NCI-H1048 (cell line): ENCODE measurements at regions not wholly inside any gene's neighbourhood (a gene's known extent, or its start where the extent isn't known, plus 50 kb on each side); places are given as distances from the start of the nearest gene placed in this dataset.
"Not testable (repeated sequence)": the region's sequence is repeated elsewhere in the genome, so short reads cannot be mapped to it uniquely, and the experiment has no call there.

Source experiments
- DNase-seq: peaks from one replicate; lab custom pipeline; 2025; lab: John Stamatoyannopoulos, UW

- no peak for DNase-seq
Observed at GRCh38 chr1:213531369-213532310, 456.1 kb upstream of the PROX1 start.

DNA sequence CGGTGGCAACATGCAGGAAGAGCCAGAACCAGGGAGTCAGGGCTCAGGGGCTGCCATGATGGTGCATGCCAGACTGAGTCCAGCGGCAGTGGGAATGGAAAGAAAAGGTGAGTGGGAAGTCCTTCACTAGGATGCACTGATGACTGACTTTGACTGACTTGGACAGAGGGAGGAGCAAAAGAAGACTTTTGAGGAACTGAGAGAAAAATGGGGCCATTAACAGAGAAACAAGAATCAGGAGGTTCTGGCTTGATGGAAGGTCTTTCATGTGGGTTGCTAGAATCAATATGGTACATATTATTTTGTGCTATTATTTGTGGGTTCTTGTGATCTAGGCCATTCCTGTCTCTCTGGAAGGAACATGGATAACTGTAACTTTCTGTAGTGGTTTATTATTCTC is 454.6 kb upstream of the PROX1 start:
- no peak for DNase-seq

DNA sequence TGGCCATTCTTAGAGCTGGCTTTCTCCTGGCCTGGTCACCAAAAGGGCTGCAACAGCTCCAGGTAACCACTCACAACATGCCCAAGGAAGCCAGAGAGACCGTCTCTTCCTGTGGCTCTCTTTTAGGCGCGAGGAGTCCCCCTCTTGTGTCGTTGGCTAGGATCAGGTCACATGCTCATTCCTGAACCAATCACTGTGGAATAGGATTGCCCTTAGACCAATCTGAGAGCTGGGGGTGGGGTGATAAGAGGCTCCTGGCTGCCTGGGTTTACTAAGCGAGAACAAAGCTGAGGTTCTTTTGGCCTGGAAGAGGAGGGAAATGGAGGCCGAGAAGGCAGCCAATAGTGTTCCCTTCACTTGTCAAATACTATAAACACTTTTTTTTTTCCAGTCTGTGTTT is 452.1 kb upstream of the PROX1 start:
- no peak for DNase-seq

- no peak for DNase-seq
Observed at GRCh38 chr1:213538251-213538650, 449.5 kb upstream of the PROX1 start.

DNA sequence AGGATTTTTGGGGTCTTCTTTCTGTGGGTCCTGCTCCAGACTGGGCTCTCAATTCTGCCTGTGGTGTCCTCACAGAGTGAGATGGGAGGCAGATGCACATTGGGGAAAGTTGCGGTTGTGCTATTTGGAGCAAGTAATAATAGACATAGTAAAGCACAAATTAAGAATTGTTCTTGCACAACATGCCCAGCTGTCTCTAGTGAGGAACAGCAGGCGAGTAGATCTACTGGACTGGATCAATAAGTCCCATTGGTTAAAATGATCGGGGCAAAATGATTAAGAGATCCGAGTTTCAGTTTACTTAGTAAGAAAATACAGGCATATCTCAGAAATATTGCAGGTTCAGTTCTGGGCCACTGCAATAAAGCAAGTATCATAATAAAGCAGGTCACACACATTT is 448.3 kb upstream of the PROX1 start:
- no peak for DNase-seq

GRCh38 chr1:213541641-213542040 is 446.1 kb upstream of the PROX1 start:
- DNase-seq = no peak

GRCh38 chr1:213545181-213545580 is 442.6 kb upstream of the PROX1 start:
- DNase-seq = not testable (repeated sequence)

- no peak for DNase-seq
Observed at GRCh38 chr1:213549982-213550381, 437.8 kb upstream of the PROX1 start.

GRCh38 chr1:213550804-213551203 is 437.0 kb upstream of the PROX1 start:
- DNase-seq = no peak

DNA sequence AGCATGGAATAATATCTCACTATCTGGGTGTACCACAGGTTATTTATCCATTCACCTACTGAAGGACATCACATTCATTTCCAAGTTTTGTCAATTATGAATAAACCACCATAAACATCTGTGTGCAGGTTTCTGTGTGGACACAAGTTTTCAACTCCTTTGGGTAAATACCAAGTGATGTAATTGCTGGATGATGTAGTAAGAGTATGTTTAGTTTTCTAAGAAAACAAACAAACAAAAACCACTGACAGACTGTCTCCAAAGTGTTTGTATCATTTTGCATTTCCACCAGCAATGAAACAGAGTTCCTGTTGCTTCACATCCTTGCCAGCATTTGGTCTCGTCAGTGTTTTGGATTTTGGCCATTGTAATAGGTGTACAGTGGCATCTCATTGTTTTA is 435.7 kb upstream of the PROX1 start:
- no peak for DNase-seq

DNA sequence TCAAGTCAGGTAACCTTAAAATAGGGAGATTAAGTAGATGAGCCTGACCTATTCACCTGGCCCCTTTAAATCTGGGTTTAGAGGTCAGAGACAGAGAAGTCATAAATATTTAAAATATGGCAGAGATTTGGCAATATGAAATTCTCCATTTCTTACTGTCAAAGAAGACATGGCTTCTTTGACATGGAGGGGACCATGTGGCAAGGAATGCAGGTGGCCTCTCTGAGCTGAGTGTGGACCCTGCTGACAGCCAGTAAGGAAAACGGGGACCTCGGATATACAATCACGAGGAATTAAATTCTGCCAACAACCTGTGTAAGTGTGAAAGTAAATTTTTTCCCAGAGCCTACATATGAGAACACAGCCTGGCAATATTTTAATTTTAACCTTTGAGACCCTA is 427.5 kb upstream of the PROX1 start:
- DNase-seq = no peak

DNA sequence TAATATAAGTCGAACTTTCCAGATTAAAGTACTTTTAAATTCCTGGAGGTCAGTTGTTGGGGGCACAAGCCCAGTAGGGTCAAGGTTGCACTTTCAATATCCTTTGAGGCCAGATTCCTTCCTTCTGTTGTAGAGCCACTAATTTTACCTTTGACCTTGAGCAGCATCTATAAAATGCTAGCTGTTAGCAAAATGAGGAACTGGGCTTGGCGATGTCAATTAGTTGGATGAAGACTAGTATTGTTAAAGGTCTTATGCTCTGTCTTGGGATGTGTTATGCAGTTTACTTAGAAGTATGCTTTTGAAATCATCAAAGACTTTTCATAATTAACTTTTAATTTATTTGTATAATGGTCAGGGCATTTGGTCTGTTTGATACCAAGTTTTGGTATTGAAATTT is 425.9 kb upstream of the PROX1 start:
- DNase-seq = no peak

- no peak for DNase-seq
Observed at GRCh38 chr1:213564215-213564659, 423.5 kb upstream of the PROX1 start.

DNA sequence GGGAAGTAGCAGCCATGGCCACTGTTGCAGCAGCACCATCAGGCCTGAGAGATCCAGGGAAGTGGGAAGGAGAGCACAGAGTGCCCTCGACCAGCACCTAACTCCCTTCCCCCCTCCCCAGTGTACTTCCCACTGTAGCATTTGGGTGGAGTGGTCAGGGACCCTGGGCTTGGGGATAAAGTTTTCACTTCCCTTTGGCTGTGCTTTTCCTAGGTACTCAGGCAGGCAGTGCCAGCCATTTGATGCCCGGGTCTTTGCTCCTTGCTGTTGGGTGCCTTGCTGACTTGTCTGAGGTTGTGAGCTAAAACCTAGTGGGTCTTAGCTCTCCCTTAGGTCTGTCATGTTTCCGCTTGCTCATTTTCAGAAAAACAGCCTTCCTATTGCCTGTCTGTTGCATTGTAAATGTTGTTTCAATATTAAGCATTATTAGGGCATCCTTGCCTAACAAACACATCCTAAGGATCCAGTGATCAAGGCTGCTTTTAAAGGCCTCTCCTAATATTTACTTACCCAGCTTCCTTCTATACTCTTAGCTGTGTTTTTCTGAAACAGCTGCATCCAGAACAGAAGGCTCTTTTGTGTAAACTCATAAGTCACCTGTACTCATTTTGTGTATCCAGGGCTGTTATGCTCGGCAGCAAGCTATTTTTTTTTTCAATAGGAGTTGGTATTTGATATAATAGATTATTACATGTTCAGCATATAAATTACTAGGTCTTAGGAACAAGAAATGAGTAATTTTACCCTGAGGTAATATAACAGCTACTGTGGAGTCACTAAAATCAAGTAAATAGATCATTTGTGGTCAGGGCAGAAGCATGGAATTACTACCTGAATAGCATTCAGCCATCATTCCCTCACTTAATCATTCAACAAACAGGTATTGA is 418.6 kb upstream of the PROX1 start:
- no peak for DNase-seq

- DNase-seq = no peak
Observed at GRCh38 chr1:213569816-213570150, 418.0 kb upstream of the PROX1 start.

- DNase-seq = no peak
Observed at GRCh38 chr1:213570487-213570886, 417.3 kb upstream of the PROX1 start.

GRCh38 chr1:213571419-213571818 is 416.4 kb upstream of the PROX1 start:
- no peak for DNase-seq

DNA sequence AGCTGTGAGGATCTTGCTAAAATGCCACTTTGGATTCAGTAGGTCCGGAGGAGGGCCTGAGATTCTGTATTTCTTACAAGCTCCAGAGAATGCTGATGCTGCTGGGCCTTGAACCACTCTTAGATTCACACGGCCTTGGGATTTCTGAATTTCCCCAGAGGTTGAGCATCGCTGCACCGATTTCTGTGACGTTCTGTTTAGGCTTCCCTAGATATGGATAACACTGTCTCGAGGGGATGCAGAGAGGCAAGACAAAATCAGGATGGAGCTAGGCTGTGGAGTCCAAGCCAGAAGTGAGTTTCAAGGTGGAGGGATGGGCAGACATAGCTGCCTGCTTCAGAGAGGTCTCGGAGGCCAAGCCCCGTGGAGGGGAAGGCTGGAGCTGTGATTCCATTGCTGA is 415.9 kb upstream of the PROX1 start:
- no peak for DNase-seq

DNA sequence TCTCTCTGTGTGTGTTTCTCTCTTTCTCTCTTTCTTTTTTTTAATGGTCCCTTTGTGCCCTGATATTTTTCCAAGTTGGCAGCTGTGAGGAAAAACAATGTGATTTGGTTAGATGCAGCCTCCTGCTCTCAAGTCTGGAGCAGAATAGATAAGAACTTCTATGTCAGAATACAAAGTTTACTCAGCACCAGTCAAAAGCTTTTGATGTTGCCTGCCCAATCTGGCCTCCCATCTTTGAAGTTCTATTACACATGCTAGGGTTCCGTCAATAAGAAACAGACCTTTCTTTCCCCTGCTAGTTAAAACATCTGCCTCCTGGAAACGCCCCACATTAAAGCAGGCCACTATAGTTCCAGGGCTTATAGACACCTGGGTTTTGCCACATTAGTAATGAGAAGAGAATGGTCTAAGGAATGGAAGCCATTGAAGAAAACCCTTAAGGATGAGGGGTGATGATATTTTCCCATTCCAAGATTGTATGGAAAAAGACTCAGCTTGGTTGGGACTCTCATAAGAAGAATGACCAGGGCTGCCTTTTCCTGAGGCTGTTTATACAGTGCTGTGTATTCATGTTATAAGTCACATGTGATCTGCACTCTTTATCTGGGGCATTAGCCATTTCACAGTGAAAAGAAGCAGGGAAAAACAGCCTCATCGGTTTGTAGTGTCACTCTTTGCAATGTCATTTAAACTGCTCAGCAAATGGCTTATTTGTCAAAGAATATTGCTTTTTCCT is 414.7 kb upstream of the PROX1 start:
- no peak for DNase-seq

- no peak for DNase-seq
Observed at GRCh38 chr1:213573648-213574009, 414.1 kb upstream of the PROX1 start.

- DNase-seq = no peak
Observed at GRCh38 chr1:213582976-213583567, 404.7 kb upstream of the PROX1 start.

- no peak for DNase-seq
Observed at GRCh38 chr1:213584272-213584671, 403.5 kb upstream of the PROX1 start.
